Hindlimb muscle (tissue), 1 donor: ENCODE measurements at regions not wholly inside any gene's neighbourhood (a gene's known extent, or its start where the extent isn't known, plus 50 kb on each side); places are given as distances from the start of the nearest gene placed in this dataset.
"Not testable (repeated sequence)": the region's sequence is repeated elsewhere in the genome, so short reads cannot be mapped to it uniquely, and the experiment has no call there.

ENCODE experiments used
- DNase-seq: peaks from one replicate; pipeline ENCODE4 v3.0.0-alpha.2; 2013

GRCh38 chr18:22283855-22284254 lies 114.5 kb downstream of the GATA6 start:
- DNase-seq, result not testable (repeated sequence)

- DNase-seq, result no peak
Measured at GRCh38 chr18:22283397-22283796, 114.0 kb downstream of the GATA6 start.

DNA sequence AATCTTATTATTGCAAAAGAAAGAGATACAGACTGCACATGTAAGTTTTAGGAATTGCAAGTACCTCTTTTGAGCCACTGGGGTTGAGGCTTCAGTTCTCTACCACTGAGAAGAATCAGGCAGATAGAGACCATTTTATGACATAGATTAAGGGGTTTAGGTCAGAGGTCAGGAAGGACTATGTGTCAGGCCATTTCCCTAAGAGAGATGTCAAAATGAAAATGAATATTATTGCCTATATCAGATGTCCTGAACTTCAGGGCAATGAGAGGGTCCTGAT lies 113.7 kb downstream of the GATA6 start:
- DNase-seq, result no peak

DNA sequence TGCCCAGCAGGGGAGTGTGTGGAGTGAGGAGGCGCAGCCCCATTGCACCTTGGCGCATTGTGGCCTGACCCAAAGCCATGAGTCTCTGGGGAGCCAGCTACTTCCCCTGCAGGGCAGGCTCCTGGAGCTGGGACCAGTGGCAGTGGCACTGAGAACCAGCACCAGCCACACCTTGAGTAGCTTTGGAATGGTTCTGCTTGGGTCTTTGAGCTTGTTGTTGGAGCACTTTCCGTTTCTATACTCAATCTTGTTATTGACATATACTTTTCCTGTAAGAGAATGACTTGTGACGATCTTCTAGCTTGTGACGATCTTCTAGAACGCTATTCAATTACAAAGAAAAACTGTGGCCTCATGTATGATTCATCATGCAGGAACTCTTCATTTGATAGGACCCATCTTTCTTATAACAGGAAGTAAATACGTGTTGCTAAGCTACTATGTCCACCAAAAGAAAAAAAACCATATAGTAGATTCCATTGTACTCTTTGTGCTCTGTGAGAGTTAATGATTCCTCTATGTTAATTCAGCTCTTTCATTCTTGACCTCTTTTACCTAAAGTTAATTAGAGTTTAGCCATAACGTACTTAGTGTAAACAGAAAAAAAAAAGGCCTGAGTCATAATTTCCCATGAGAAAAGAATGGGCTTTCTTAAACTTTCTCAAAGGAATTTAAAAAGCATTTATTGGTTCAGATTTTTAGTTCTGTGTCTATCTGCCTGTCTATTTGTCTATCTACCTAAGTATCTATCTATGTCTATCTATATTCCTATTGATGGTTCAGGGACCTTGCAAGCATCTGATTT lies 113.1 kb downstream of the GATA6 start:
- DNase-seq, result no peak

- no peak for DNase-seq
Measured at GRCh38 chr18:22280453-22280750, 111.0 kb downstream of the GATA6 start.

- no peak for DNase-seq
Measured at GRCh38 chr18:22279741-22280452, 110.5 kb downstream of the GATA6 start.

- no peak for DNase-seq
Measured at GRCh38 chr18:22278798-22279197, 109.4 kb downstream of the GATA6 start.

DNA sequence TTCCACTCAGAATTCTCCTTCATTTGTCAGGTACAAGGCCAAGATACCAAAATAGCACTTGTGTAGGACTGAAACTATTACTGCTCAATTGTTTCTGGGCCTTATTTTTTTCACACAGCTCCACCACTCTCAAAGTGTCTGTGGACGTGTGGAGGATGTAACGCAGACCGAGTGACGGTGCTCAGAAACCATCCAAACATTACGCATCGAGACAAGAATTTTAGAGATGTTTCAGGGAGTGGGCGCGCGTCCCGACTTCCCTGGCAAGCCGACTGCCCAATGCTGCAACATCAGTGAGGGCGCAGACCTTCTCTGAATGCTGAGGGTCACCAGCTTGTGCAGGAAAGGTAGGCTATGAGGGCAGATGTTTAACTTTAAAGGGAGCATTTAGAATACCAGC lies 108.4 kb downstream of the GATA6 start:
- no peak for DNase-seq

DNA sequence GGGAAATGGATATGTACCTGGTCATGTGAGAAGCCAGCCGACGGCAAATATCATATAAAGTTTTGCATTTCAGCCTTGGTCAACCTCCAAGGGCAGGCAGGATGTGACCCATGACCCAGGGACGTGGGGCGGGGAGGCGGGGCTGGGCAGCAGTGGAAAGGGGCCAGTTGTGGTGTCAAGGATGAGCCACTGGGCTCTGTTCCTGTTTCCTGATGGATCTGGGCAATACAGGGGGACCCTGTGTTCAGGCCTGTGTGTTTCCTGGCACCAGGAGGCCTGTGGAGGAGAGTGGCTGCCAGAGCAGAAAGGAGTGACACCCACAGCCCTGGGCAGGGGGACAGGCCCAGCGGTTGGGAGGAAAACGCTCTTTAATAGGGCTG lies 106.9 kb downstream of the GATA6 start:
- no peak for DNase-seq

DNA sequence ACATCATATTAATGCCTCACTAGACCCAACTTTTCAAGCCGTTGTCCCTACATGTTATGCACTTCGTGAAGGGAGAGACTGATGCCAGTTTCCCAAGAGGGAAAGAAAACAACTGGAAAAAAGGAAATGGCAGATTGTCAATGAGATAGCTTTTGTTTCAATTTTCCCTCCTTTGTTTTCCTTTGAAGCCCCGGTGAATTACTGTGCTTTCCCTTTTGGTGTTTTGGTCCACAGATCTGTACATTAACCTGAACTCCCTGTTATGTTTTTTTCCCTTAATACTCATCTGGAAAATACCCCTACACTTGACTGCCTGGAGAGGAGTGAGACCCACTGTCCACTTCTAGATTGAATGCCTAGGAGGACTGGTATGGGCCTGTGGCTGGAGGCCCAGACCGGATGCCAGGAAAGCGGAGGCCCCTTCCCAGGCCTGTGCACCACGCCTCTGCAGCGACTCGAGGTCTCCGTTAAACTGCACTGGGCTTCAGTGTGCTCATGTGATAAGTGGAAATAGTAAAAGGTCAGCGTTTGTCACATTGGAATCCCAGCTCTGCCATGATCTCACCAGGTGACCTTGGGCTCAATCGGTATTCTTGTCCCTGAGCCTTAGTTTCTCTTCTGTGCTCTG lies 106.4 kb downstream of the GATA6 start:
- no peak for DNase-seq

DNA sequence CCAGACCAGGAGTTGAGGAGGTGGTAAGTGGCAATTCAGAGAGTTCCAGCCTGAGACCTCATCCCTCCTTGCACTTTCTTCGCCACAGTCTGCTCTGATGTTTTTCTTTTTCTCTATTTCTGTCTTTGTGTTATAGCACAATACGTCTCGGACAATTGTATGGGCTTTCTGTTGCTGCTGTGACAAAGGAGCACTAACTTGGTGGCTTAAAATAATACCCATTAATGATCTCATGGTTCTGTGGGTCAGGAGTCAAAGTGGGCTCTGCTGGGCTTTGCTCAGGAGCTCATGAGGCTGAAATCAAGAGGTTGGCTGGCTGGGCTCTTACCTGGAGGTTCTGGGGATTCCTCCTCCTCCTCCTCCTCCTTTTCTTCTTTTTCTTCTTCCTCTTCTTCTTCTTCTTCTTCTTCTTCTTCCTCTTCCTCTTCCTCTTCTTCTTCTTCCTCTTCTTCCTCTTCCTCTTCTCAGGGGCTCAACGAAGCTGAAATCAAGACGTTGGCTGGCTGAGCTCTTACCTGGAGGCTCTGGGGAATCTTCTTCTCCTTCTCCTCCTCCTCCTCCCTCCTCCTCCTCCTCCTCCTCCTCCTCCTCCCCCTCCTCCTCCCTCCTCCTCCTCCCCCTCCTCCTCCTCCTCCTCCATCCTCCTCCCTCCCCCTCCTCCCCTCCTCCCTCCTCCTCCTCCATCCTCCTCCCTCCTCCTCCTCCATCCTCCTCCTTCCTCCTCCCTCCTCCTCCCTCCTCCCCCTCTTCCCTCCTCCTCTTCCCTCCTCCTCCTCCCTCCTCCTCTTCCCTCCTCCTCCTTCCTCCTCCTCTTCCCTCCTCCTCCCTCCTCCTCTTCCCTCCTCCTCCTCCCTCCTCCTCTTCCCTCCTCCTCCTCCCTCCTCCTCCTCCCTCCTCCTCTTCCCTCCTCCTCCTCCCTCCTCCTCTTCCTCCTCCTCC lies 104.0 kb downstream of the GATA6 start:
- no peak for DNase-seq

- no peak for DNase-seq
Measured at GRCh38 chr18:22272242-22272641, 102.9 kb downstream of the GATA6 start.

DNA sequence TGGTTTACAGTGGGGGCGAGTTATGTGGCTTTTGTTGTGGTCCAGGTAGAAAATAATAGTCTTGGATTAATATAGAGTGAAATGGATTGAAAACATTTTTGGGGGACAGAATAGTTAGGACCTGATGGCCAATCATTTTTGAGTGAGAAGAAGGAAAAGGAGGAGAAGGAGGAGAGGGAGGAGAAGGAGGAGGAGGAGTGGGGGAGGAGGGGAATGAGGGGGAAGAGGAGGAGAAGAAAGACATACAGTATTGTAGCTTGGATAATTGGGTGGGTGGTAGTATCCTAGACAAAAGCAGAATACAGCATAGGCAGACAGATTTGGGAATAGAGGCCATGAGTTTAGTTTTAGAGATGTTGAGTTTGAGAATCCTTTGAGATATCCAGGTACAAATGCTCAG lies 101.6 kb downstream of the GATA6 start:
- DNase-seq, result no peak

DNA sequence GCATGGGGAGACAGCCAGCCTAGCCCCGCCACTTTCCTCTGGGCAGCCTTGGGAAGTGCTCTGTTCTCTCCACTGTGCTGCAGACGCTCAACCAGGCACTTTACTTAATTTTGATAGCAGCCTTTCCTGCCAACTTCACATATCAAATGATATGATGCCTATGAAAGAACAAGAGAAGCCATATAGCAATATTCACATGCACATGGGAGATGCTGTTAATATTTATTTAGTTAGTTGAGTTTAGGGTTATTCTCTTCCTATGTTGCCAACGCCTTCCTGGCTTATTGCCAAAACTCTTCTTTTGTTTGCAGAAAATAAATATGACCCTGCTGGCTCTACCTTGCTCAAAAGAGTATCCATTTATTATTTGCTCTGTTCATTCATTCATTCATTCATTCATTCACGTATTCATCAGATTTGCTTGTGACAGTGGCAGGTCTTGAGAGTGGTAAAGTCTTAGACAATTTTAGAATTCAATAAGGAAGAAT lies 99.3 kb downstream of the GATA6 start:
- no peak for DNase-seq

DNA sequence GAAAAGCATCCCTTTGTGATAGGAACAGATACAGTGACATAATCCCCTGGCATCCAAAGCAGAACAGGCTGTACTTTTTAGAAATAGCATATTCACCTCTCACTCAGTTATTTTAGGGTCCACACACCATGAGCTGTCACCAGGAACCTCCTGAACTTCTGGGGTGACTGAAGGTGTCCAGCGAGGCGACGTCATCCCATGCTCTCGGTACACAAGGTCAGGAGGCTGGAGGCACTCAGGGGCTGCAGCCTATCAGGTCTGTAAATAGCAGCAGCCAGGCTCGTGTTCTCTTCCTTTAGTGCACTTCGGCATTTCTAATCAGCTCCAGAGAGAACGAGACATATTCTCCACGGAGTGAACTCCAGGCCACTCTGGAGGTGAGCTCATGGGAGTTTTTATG lies 98.3 kb downstream of the GATA6 start:
- DNase-seq, result no peak

- DNase-seq, result no peak
Measured at GRCh38 chr18:22267225-22267624, 97.8 kb downstream of the GATA6 start.

- DNase-seq, result no peak
Measured at GRCh38 chr18:22265838-22266237, 96.4 kb downstream of the GATA6 start.

DNA sequence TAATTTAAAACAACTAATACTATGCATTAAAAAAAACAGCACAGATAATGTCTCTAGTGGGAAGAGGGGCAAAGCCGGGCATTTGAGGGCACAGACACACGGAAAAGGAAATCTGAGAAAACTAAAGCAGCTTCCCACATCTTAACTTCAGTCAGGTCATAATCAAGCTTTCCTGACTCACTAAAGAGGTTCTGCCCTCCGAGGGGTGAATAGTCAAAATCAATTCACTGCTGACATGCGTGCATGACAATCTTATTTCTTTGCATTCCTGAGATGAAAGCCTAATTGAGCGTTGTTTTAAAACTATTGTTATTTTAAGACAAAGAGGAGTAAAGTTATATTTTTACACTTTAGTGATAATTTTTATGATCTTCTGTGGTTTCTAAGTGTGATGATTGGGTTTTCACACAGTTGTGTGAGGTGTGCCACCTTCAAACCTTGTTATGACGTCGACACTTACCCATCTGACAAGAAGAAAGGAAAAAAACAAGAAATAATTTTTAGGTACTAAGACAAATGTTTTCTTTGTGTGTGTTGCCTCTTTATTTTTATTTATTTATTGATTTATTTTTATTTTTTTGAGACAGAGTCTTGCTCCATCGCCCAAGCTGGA lies 90.9 kb downstream of the GATA6 start:
- DNase-seq, result no peak

- no peak for DNase-seq
Measured at GRCh38 chr18:22257022-22257543, 87.7 kb downstream of the GATA6 start.

DNA sequence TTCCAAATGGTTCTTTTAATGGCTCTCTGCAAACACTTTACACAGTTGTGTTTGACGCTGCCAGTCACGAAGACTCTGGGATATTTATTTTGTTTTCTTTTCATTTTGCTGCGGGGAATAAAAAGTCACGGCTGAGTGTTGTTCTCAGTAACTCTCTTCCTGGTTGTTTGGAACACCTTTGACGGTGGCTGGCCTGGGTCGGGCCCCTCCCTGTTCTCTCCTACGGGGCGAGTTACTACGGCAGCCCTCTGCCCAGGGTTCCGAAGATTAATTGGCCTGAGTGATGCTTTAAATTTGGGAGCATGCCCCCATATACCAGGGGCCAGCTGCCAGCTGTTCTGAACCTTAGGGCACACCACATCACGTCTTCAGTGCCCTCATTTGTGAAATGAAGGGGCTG lies 84.7 kb downstream of the GATA6 start:
- no peak for DNase-seq

GRCh38 chr18:22253676-22254075 lies 84.3 kb downstream of the GATA6 start:
- DNase-seq, result peak; percentile 4

GRCh38 chr18:22253156-22253555 lies 83.8 kb downstream of the GATA6 start:
- no peak for DNase-seq
